Stimulated activated CD4-positive, alpha-beta T cell treated with anti-CD3 and anti-CD28 coated beads, TNF-alpha, amount 100 ng/mL, for 48 hours (primary cell): ENCODE measurements at regions not wholly inside any gene's neighbourhood (a gene's known extent, or its start where the extent isn't known, plus 50 kb on each side); places are given as distances from the start of the nearest gene placed in this dataset.
A peak's percentile ranks its signal among the peaks of the same experiment; 100 is the strongest.

Experiments used
- DNase-seq, 3 donors: peaks; one replicate each; pipeline ENCODE4 v3.0.0-alpha.2; 2020; ENCODE audit warnings: low read depth in 3 of 3

DNA sequence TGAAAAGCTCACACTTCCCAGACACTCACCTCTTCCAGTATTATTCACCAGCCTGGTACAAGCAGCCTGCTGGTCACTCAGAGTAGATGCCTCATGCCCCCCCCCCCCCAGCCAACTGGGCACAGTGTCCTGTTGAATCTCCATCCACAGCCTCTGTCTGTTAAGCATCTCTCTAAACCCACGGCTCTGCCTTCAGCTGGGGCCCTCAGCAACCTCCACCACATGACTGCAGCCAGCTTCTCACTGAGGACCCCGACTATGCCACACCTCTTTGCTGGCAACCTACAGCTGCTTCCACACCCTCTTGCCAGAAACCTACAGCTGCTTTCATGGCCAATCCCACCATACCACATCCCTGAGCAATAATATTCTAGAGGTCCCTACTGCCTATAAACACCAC lies 113.1 kb downstream of the RHOU start:
- no peak for DNase-seq

DNA sequence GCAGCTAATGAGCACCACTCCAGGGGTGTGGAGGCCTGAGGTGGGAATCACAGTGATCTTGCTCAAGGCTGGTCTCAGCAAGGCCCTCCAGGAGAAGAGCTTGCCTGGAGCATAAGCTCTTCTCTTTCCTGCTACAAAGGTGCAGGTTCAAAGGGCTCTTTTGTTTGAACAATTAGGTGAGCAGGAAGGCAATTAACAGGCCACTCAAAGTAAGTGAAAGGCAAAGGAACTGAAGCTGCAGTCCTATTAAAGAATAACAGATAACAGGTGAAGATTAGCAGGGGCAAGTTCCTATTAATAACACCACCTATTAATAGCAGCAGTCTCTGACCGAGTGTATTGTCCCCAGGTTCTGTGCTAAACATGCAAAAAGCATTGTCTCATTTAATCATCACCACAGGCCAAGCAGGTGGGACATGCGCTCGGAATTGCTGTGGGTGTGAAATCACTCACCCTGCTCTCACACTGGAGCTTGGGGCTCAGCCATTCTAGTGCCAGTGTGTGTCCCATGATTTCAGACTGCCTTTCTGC lies 113.8 kb downstream of the RHOU start:
- no peak for DNase-seq

DNA sequence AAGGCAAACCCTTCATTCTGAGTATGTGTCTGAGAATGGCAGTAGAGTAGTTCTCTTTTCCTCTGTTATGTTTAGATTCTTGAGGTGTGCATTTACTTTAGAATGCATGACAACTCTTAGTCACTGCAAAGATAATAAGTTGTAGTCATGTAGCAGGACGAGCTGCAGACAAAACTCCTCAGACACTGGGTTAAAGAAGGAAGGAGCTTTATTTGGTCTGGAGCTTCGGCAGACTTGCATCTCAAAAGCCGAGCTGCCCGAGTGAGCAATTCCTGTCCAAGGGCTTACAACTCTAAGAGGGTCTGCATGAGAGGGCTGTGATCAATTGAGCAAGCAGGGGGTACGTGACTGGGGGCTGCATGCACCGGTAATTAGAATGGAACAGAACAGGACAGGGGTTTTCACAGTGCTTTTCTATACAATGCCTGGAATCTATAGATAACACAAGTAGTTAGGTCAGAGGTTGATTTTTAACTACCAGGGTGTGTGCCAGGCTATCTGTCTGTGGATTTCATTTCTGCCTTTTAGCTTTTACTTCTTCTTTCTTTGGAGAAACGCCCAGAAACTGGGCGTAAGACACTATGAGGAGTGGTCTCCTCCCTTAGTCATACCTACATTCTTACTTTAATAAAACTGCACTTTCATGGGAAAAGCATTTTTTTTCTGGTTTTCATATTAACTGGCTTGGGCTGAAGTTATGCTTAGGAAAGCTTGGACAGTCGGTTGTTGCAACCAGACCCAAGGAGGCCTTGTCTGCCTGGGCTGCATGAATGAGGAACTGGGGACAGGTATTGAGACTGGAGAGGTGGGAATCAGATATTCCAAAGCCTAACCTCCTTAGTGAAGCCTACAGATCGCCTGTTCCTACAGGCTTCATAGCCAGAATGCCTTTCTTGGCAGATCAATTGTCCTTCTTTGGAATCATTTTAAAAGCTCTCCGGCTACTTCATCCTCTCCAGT lies 115.1 kb downstream of the RHOU start:
- DNase-seq, result no peak

DNA sequence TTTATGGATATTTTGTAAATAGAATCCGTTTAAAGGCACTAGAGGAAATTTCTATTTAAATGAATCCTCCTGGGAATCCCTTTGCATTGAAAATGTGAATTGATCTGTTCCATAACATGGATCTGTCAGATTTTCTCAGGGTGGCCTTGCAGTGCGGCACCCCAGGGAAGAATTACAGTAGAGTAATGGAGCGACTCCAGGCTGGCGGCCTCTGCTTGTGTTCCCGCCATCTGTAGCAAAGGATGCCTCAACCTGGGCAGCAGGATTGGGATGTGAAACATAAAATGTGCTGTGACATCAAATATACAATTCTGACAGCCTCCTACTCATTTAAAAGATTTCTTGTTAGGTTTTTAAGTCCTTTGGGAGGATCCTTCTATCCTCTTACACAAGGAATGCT lies 115.9 kb downstream of the RHOU start:
- no peak for DNase-seq

DNA sequence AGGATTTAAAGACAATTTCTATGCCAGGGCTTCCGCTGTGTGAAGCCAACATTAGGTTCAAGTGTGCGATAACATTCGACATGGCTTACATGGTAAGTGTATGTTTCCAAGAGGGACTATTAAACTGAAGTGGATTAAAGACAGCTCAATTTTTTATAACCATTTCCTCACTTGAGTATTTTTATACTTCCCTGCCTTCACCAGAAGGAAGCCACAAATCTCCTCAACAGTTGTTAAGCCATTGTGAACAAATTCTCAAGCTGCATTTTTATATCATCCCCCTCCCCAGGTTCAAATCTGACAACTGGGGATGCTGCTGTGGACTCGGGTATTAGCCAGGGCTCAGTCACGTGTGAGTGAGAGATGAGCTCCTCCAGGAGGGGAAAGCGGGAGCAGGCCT lies 116.3 kb downstream of the RHOU start:
- no peak for DNase-seq

DNA sequence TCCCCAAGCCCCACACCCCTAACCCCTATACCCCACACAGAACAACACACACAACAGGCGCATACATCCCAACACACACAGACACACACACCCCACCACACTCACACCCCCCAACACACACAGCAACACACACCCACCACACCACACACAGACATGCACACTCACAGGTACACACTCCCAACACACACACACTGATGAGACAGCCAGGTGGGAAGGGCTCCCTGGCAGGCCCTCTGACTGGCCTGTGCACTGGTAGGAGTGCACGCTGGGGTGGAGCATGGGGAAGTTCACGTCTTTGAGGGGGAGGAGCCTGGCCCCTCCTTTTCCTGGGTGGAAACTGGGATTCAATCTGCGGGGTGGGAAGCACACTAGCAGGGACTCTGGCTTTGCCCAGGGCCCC lies 116.7 kb downstream of the RHOU start:
- DNase-seq, result no peak

DNA sequence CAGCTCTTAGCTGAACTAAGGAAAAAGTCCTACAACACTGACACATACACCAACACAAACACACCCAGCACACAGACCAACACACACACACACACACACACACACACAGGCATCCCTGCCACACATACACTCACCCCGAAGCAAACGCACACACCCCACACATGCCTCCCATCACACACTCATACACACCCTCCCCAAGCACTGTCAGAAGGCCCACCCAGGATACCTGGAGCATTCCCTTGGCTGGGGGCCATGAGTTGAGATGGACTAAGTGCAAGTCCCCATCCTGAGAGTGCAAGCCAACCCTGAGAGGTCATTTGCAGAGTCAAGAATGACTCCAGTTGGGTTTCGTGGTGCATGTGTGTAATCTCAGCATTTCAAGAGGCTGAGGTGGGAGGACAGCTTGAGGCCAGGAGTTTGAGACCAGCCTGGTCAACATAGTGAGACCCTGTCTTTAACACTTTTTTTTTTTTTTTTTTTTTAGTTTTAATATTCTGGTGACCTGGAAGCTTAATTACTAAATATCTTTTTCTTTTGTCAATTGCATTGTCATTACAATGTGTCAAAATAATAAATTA lies 117.3 kb downstream of the RHOU start:
- no peak for DNase-seq

DNA sequence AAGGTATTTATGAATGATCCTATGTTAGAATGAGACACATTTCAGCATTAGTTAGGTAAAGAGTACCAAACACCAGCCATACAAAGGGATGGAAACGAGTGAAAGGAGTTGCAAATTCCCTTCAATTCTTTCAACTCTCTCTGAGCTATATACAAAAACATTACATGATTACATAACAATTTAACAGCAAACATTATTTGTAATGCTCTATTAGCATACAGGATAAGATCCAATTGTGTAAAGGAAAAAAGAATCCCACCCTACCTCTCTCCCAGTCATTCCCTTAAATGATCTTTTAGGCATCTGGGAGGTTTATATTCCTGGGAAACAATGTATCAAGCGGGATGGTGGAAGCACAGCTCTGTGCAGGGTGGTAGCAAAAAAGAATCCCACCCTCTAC lies 117.9 kb downstream of the RHOU start:
- no peak for DNase-seq

DNA sequence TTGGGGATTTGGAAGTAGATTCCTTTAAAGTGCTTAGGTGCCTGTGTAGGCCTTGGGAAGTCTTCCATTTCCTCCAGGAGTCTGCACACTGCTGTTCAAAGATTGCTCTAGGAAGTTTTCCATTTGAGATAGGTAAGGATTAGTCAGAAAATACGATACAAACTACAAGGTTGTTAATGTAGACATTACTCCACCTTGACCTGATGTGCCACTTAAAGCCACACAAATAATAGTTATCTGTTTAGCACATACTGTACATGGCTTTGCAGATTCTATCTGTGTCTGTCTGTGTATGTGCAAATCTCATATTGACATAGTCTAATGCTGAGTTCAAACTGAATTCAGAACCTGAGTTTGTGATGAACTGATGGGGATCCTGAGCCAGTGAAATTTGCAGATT lies 118.4 kb downstream of the RHOU start:
- DNase-seq, result no peak

DNA sequence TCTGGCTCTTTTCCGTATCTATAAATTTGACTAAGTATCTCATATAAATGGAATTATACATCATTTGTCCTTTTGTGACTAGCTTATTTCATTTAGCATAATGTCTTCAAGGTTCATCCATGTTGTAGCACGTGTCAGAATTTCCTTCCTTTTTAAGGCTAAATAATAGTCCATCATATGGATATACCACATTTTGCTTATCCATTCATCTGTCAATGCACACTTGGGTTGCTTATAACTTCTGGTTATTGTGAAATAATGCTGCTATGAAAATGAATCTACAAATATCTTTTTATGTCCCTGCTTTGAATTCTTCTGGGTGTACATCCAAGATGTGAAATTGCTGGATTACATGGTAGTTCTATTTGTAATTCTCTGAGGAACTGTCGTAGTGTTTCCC lies 119.6 kb downstream of the RHOU start:
- DNase-seq, result no peak

DNA sequence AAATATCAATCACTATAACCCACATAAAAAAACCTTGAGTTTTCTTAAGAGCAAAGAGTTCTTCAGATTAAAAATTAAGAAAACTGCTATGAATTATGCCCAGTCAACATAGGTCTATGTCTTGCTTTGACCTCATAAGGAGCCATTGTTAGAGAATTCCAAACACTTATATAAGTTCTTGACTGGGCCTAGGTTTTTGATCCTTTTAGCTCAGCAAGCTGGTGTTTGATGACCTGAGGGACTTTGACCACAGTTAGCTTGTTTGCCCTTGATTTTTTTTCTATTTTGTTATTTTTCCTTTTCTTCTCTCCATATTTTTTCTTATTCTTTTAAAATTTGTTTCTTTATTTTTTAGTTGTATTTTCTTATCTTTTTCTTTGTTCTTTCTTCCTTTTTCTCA lies 122.3 kb downstream of the RHOU start:
- no peak for DNase-seq

DNA sequence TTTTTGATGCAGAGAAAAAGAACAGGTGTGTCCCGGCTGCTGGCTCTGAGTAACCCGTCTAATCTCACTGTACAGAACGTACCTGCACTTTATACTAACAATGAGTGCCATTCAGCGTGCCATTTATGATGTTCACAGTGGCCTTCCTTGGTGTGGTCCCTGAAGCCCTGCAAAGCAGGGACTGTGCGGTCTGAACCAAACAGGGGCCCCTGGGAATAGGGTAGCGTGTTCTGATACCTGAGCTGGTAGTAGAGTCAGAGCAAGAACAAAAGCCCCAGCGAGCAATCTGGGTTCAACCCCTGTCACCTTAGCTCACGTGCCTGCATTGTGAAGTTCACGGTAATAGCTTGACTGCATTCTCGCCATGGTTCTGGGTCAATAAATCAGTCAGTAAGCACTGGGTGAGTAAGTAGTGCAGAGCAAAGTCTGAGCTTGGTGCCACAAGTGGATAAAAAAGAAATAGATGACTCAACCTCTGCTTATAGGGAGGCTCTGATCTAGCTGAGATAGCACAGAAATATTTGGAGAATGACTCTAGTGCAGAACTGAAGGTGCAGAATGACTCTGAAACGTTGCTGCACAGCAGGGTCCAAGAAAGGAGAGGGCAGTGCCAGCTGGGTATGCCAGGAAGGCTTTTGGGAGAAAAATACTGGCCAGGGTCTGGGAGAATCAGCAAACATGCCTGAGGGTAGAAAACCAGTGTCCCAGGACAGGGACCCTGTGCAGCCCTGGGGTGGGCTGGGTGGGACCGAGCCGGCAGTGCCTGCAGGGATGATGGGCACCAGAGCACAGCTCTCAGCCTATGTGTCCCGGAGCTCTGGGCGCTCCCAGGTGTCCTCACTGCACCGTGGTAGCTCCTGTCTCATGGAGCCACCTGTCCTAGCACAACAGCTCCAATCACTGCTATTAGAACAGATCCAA lies 125.9 kb downstream of the RHOU start:
- peak in 2 of 3 donors; percentile 19 to 32 for DNase-seq

DNA sequence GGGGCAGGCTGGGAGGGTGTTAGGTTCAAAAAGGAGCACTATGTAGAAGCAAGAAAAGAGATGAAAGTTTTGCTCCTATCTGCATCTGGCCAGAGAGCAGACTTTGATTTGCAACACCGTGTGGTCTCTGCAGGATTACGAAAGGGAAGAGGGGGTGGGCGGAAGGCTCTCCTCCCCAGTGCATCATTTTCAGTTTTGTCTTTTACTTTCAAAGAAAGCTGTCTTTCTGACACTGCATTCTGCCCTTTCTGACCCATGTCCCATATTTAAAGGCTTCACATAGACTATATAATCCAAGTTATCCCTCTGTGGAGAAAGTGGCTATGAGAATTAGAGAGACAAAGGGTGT lies 126.5 kb downstream of the RHOU start:
- no peak for DNase-seq

DNA sequence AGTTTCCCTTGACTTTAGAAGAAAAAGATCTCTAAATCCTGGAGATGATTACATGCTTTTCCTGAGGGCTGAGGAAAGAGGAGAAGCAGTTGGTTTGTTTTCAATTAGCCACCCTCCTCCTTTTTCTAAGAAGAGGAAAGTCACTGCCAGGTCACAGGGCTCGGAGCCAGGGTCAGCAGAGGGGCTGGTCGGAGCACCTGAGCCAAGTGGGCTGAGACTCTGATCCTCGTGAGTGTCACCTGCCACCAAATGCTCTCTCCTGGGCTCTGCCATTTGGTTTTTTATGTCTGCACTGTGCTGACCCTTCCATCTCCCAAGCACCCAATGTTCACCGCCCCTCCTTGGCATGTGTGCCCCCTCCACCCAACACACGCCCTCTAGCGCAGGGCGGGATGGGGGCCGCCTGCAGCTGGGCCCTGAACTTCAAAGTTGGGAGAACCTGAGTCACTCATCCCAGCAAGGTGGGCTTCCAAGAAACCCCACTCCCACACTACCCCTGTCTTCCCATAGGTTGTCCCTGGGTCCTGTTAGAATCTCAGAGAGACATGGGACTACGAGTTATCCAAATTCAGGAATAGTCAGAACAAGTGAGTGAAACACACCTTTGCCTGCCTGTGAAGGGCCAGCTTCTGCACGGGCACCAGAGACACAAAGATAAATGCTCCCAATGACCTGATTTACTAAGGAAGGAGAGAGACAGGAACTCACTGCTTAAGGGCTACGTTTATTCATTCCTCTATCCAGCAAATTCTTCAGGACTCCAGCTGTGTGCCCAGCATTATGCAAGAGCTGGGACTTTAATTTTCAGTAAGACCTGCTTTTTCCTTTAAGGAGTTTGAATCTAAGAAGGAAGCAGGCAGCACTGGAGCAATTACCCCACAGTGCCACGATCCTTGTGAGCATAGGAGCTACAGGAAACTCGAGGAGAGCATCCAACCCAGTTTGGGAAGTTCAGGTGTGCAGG lies 127.5 kb downstream of the RHOU start:
- no peak for DNase-seq

DNA sequence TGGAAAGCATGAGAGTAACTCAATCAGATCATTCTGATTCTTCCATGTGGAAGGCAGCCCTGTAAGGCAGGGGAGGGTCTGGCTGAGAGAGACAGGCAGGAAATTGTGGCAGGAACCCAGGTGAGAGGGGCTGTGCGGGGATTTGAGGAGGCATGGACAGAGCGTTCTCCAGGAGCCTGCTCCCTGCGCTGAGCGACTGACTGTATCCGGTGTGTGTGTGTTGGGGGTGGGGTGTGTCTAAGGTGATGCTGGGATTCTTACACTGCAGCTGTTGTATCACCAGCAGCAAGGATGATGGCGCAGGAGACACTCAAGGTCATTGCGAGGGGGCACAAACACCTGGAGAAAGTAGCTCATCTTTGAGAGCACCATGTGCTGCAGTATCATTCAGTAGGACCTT lies 128.5 kb downstream of the RHOU start:
- DNase-seq, result no peak

DNA sequence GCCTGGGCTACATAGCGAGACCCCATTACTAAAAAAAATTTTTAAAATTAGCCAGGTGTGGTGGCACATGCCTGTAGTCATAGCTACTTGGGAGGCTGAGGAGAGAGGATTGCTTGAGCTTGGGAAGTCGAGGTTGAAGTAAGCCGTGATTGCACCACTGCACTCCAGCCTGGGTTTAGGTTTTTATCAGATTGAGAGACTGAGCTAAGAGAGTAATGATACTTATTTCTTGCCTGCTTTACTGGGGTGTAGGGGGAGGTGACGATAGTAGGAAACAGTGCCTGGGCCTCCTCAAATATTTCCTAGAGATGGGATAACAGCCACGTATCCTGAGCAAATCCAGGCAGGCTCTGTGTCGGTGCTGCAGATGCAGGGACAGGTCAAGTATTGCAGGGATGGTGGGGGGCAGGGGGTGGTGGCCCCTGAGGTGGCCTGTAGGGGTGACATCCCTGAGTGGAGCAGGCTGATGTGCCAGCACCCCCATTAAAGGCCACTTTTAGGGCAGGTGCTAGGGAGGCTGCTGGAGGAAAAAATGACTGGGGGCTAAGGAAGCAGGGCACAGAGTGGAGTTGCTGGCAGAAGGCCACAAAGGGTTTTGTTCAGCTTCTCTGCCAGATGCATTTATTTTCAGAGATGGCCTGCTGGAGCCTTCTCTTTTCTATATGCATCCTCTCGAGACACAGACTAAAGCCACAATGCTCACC lies 130.5 kb downstream of the RHOU start:
- DNase-seq, result no peak

DNA sequence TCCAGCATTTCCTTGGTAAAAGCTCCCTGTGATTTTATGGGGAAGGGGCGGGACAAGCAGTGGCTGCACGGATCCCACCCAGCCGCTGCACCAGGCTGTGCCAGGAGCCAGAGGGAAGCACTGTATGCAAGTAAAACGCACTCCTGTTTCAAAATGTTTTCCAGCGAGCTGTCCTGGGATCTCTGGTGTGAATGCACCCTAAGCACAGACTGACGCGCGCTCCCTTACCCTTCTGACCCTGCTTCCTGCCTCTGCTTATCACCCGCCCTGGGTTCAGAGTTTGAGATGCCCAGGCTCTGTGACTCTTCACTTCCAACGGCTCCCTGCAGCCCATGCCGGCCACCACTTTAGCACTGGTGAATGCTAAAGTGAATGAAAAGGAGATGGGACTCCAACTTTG lies 131.2 kb downstream of the RHOU start:
- DNase-seq, result no peak

DNA sequence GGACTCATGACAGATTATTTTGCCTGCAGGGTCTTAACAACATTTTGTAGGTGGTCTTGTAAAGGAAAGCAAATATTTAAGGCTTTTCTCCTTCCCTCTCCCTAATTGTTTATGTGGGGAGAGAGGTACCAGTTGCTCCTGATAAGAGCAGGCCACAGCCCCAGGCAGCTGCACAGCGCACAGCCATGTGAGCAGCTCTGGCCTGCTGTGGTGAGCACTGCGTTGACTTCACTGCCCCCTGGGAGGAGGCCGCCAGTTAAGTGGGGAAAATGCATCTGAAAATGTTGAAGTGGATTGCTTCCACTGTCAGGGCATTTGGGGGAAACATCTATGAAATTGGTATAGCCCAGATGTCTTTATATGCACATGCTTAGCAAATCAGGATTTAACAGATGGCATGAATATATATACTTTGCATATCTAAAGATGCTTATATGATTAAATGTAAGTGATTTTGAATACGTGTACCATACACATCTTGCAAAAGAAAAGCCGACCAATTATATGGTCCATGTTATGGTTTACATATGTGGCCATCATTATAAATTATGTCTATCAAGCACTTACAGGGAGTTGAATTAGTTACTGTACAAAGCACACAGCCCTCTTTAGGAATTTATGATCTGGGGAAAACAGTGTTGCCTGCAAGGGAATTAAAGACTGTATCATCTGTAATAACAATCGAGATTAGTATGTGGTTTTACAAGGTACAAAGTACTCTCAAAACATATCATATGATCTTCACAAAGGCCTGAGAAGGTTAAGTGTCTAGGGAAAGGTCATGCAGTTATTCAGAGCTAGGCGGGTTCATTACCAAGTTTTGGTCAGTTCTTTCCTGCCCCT lies 132.1 kb downstream of the RHOU start:
- DNase-seq, result no peak

DNA sequence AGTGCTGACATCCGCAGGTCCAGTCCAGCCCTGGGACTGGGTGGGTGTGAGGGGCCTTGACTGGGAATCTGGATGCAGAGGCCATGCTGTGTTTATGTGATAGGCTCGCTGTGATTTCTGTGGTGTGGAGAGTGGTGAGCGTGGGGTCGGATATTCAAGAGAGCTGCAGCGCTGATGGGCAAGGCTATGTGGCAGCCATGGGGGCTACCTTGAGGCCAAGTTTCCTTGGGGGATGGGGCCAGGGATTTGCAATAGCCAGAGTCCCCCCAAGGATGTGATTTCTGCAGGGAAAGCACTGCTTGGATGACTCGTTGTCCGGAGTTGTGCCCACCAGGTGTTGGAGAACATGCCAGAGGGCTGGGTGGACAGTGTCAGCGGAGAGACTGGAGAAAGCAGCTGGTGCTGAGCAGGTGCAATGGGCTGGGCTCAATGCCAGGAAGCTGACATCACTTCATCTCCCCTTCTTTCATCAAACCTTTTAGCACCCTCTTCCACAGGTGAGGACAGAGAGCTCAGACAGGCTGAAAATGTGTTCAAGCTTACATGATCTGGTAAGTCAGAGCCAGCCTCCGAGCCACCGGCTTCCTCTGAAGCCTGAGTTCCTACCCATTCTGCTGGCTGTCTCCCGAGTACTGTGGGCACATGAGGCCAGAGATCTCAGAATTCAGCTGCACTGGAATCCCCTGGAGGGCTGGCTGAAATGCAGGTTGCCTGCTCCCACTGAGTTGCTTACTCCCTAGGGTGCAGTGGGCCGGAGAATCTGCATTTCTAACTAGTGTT lies 132.9 kb downstream of the RHOU start:
- DNase-seq, result no peak
